Naive thymus-derived CD8-positive, alpha-beta T cell (primary cell): ENCODE measurements at regions not wholly inside any gene's neighbourhood (a gene's known extent, or its start where the extent isn't known, plus 50 kb on each side); places are given as distances from the start of the nearest gene placed in this dataset.

Source experiments
- ATAC-seq, 2 donors: fragments of 150-1000 bp; cut with Tn5 transposase in 1 of 2; sonication (Bioruptor Pico), chemical (Tn5 transposase) in 1 of 2; 1 replicate in 1 of 2; 2 replicates in 1 of 2; pipeline ENCODE4 v1.10.0; 2021; ENCODE audit warnings: mild to moderate bottlenecking in 2 of 2, moderate library complexity in 2 of 2
- POLR2A ChIA-PET: fragments of 350-600 bp; sonication (Branson Sonifier 250); formaldehyde crosslinking; loops from one replicate; lab custom pipeline; 2021; ENCODE audit warnings: antibody characterized with exemption; lab: Charles Lee
- DNase-seq, 10 donors: peaks; one replicate each; pipeline versions ENCODE4 v3.0.0 to v3.0.0-alpha.2; 2020 to 2022
- H3K27ac Mint-ChIP-seq, 10 donors: one replicate each; pipeline ENCODE4 v1.8.0; 2020 to 2022; ENCODE audit warnings: mild to moderate bottlenecking in 10 of 10, mixed read lengths in 10 of 10, moderate library complexity in 4 of 10, inconsistent platforms in 1 of 10
- H3K27me3 Mint-ChIP-seq, 5 donors: one replicate each; pipeline ENCODE4 v1.8.0; 2021 to 2022; ENCODE audit warnings: mixed read lengths in 5 of 5
- H3K36me3 Mint-ChIP-seq, 3 donors: one replicate each; pipeline ENCODE4 v1.8.0; 2020 to 2022; ENCODE audit warnings: mixed read lengths in 3 of 3, mild to moderate bottlenecking in 2 of 3, inconsistent platforms in 1 of 3
- H3K4me1 Mint-ChIP-seq, 4 donors: one replicate each; pipeline ENCODE4 v1.8.0; 2021 to 2022; ENCODE audit warnings: mixed read lengths in 4 of 4
- H3K4me3 Mint-ChIP-seq, 10 donors: one replicate each; pipeline ENCODE4 v1.8.0; 2020 to 2022; ENCODE audit warnings: mild to moderate bottlenecking in 10 of 10, mixed read lengths in 10 of 10, moderate library complexity in 6 of 10, inconsistent platforms in 1 of 10
- H3K9me3 Mint-ChIP-seq, 9 donors: one replicate each; pipeline ENCODE4 v1.8.0; 2020 to 2022; ENCODE audit warnings: mixed read lengths in 9 of 9, mild to moderate bottlenecking in 3 of 9, inconsistent platforms in 1 of 9, moderate library complexity in 1 of 9

- ATAC-seq (no peak), DNase-seq (no peak)
- H3K27ac Mint-ChIP-seq: no peak overlapping the region
- POLR2A ChIA-PET: no interaction called here
- H3K4me1 Mint-ChIP-seq: no peaks in the 10 kb centered on the region
- H3K9me3 Mint-ChIP-seq: peaks cover 0 to 29% (median 2%) of the 10 kb centered on the region in 9 donors
- H3K36me3 Mint-ChIP-seq: no peaks in the 10 kb centered on the region
- no peak overlapping the region for H3K4me3 Mint-ChIP-seq
- H3K27me3 Mint-ChIP-seq: no peaks in the 10 kb centered on the region
Measured at GRCh38 chr21:27636656-27637055, 669.8 kb upstream of the ADAMTS5 start.

DNA sequence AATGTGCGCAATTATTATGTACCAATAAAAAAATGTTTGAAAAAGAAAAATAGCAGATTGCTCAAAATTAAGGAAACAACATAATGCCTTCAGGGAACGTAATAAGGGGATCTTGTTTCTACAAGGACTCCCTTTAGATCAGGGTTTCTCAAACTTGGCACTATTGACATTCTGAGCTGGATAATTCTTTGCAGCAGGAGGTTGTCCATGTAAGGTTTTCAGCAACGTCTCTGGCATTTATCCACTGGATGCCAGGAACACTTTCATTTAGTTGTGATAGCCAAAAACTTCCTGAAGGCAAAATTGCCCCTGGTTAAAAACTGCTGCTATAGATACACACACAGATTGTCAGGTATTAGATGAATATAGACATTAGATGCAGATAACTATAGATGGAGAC is 666.7 kb upstream of the ADAMTS5 start:
- Mint-ChIP-seq H3K9me3 (peaks cover 0 to 29% (median 4%) of the 10 kb centered on the region in 9 donors), H3K36me3 (no peaks in the 10 kb centered on the region), H3K4me3 (no peak overlapping the region), H3K27me3 (no peaks in the 10 kb centered on the region), H3K27ac (no peak overlapping the region), H3K4me1 (no peaks in the 10 kb centered on the region)
- DNase-seq (no peak), ATAC-seq (no peak)
- POLR2A ChIA-PET: no interaction called here

- no peak overlapping the region for H3K4me3 Mint-ChIP-seq
- no peaks in the 10 kb centered on the region for H3K27me3 Mint-ChIP-seq
- no peak for ATAC-seq
- peaks cover 0 to 14% (median 1%) of the 10 kb centered on the region in 9 donors for H3K9me3 Mint-ChIP-seq
- H3K36me3 Mint-ChIP-seq: no peaks in the 10 kb centered on the region
- no peak overlapping the region for H3K27ac Mint-ChIP-seq
- no peak for DNase-seq
- POLR2A ChIA-PET: no interaction called here
- H3K4me1 Mint-ChIP-seq: no peaks in the 10 kb centered on the region
Measured at GRCh38 chr21:27631471-27631870, 664.6 kb upstream of the ADAMTS5 start.

- Mint-ChIP-seq H3K27ac (no peak overlapping the region), H3K27me3 (no peaks in the 10 kb centered on the region), H3K9me3 (peaks cover 2 to 24% (median 6%) of the 10 kb centered on the region in 9 donors), H3K36me3 (peaks cover 0 to 5% (median 0%) of the 10 kb centered on the region in 3 donors), H3K4me1 (no peaks in the 10 kb centered on the region), H3K4me3 (no peak overlapping the region)
- POLR2A ChIA-PET: no interaction called here
- no peak for DNase-seq
- no peak for ATAC-seq
Measured at GRCh38 chr21:27622631-27623030, 655.7 kb upstream of the ADAMTS5 start.

- Mint-ChIP-seq H3K4me1 (no peaks in the 10 kb centered on the region), H3K27ac (no peak overlapping the region)
- DNase-seq: no peak
Measured at GRCh38 chr21:27614231-27614630, 647.3 kb upstream of the ADAMTS5 start.

DNA sequence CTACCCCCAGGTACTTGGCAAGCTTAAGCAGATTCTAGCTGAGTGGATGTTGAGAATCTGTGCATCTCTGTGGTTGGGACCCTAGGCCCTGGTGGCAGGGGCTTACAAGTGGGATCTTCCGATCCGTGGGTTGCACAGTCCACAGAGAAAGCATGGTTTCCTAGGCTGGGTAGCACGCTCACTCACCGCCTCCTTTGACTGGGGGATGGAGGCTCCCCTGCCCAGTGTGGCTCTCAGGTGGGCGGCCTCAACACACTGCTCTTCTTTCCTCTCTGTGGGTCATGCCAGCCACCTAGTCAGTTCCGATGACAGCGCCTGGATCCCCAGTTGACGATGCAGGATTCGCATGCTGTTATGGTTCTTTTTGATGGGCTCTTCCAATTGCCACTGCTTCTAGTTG is 639.5 kb upstream of the ADAMTS5 start:
- ATAC-seq: no peak
- POLR2A ChIA-PET: no interaction called here
- DNase-seq: no peak
- peaks cover 0 to 3% (median 0%) of the 10 kb centered on the region in 3 donors for H3K36me3 Mint-ChIP-seq
- H3K4me1 Mint-ChIP-seq: no peaks in the 10 kb centered on the region
- no peak overlapping the region for H3K27ac Mint-ChIP-seq
- no peak overlapping the region for H3K4me3 Mint-ChIP-seq
- peaks cover 0 to 26% (median 6%) of the 10 kb centered on the region in 9 donors for H3K9me3 Mint-ChIP-seq
- no peaks in the 10 kb centered on the region for H3K27me3 Mint-ChIP-seq

More at GRCh38 chr21:27614231-27614630, 647.3 kb upstream of the ADAMTS5 start:
- no peak for ATAC-seq
- Mint-ChIP-seq H3K27me3 (no peaks in the 10 kb centered on the region), H3K9me3 (peaks cover 0 to 35% (median 7%) of the 10 kb centered on the region in 9 donors), H3K4me3 (no peak overlapping the region), H3K36me3 (peaks cover 0 to 5% (median 0%) of the 10 kb centered on the region in 3 donors)
- POLR2A ChIA-PET: no interaction called here

DNA sequence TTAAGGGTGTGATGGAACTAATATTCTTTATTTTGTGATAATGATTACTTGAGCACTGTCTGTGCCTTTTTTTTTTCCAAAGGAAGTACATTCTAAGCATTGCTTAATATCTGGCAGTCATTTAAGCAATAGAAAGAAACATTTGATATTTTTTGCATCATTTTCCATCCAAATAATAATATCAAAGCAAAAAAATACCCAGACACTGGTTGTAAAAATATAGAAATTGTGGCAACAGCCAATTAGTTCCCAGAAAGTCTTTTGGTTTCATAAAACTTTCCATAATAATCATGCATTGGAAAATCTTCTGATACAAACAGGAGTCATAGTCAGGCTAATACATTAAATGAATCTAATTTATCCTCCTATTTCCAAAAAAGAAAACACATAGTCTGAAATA is 629.3 kb upstream of the ADAMTS5 start:
- no peak for ATAC-seq
- H3K36me3 Mint-ChIP-seq: no peaks in the 10 kb centered on the region
- H3K9me3 Mint-ChIP-seq: peaks cover 0 to 23% (median 3%) of the 10 kb centered on the region in 9 donors
- no peak overlapping the region for H3K27ac Mint-ChIP-seq
- H3K27me3 Mint-ChIP-seq: no peaks in the 10 kb centered on the region
- no peaks in the 10 kb centered on the region for H3K4me1 Mint-ChIP-seq
- POLR2A ChIA-PET: no interaction called here
- no peak overlapping the region for H3K4me3 Mint-ChIP-seq
- no peak for DNase-seq

- peaks cover 0 to 22% (median 3%) of the 10 kb centered on the region in 9 donors for H3K9me3 Mint-ChIP-seq
- no peak for ATAC-seq
- H3K4me3 Mint-ChIP-seq: no peak overlapping the region
- no peak overlapping the region for H3K27ac Mint-ChIP-seq
- no peaks in the 10 kb centered on the region for H3K36me3 Mint-ChIP-seq
- H3K27me3 Mint-ChIP-seq: no peaks in the 10 kb centered on the region
- POLR2A ChIA-PET: no interaction called here
- no peak for DNase-seq
- no peaks in the 10 kb centered on the region for H3K4me1 Mint-ChIP-seq
Measured at GRCh38 chr21:27595716-27596115, 628.8 kb upstream of the ADAMTS5 start.

DNA sequence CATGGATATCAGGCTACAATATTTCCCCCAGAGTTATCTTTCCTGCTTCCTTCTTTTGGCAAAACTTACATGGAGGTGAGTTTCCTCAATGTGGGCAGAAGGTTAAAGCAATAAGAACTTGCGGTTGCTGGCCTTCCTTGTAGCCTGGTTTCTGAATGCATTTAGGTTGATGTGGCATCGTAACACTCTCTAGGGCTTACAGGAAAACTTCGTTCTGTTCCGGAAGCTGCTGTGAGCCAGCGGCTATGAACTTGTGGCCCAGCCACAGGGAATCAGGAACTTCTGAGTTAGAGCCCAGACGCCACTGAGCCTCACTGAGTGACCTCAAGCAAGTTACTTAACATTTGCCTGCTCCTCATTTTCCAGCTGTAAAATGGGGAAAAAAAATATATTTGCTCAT is 623.4 kb upstream of the ADAMTS5 start:
- H3K27ac Mint-ChIP-seq: no peak overlapping the region
- H3K4me1 Mint-ChIP-seq: no peaks in the 10 kb centered on the region
- POLR2A ChIA-PET: no interaction called here
- H3K27me3 Mint-ChIP-seq: no peaks in the 10 kb centered on the region
- no peaks in the 10 kb centered on the region for H3K36me3 Mint-ChIP-seq
- ATAC-seq (no peak), DNase-seq (no peak)
- peaks cover 0 to 6% (median 1%) of the 10 kb centered on the region in 9 donors for H3K9me3 Mint-ChIP-seq
- H3K4me3 Mint-ChIP-seq: no peak overlapping the region

DNA sequence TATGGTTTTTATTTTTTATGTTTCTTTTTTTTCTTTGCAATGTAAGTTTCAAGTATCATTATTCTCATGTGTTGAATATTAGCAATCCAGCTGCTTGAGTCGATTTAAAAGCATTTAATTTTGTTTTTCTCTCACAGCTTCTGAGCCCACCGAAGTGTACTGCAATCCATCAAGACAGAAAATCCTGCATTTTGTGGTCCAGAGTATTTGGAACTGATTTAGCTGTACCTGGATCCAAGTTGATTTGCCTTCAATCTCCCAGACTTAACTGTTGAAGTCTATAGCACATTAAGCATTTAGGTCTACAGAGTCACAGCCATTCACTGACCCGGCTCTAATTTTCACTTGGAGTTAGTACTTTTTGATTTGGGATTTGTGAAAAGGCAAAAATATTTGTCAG is 622.9 kb upstream of the ADAMTS5 start:
- no peaks in the 10 kb centered on the region for H3K36me3 Mint-ChIP-seq
- POLR2A ChIA-PET: no interaction called here
- H3K4me3 Mint-ChIP-seq: no peak overlapping the region
- DNase-seq (no peak), ATAC-seq (no peak)
- H3K4me1 Mint-ChIP-seq: no peaks in the 10 kb centered on the region
- H3K27ac Mint-ChIP-seq: no peak overlapping the region
- H3K9me3 Mint-ChIP-seq: peaks cover 0 to 6% (median 0%) of the 10 kb centered on the region in 9 donors
- H3K27me3 Mint-ChIP-seq: no peaks in the 10 kb centered on the region

GRCh38 chr21:27586986-27587385 is 620.1 kb upstream of the ADAMTS5 start:
- ATAC-seq: no peak
- Mint-ChIP-seq H3K27me3 (no peaks in the 10 kb centered on the region), H3K9me3 (peaks cover 0 to 4% (median 0%) of the 10 kb centered on the region in 9 donors), H3K4me1 (no peaks in the 10 kb centered on the region), H3K36me3 (no peaks in the 10 kb centered on the region), H3K4me3 (no peak overlapping the region), H3K27ac (no peak overlapping the region)
- POLR2A ChIA-PET: no interaction called here
- no peak for DNase-seq

GRCh38 chr21:27586326-27586725 is 619.4 kb upstream of the ADAMTS5 start:
- H3K4me1 Mint-ChIP-seq: no peaks in the 10 kb centered on the region
- no peak for ATAC-seq
- H3K4me3 Mint-ChIP-seq: no peak overlapping the region
- H3K36me3 Mint-ChIP-seq: no peaks in the 10 kb centered on the region
- H3K27me3 Mint-ChIP-seq: no peaks in the 10 kb centered on the region
- no peak overlapping the region for H3K27ac Mint-ChIP-seq
- H3K9me3 Mint-ChIP-seq: peaks cover 0 to 4% (median 0%) of the 10 kb centered on the region in 9 donors
- DNase-seq: no peak
- POLR2A ChIA-PET: no interaction called here

GRCh38 chr21:27584256-27584655 is 617.4 kb upstream of the ADAMTS5 start:
- H3K4me3 Mint-ChIP-seq: no peak overlapping the region
- no peak for ATAC-seq

GRCh38 chr21:27582948-27583430 is 616.1 kb upstream of the ADAMTS5 start:
- DNase-seq: no peak
- POLR2A ChIA-PET: no interaction called here
- no peaks in the 10 kb centered on the region for H3K36me3 Mint-ChIP-seq
- H3K27me3 Mint-ChIP-seq: no peaks in the 10 kb centered on the region
- no peak for ATAC-seq
- H3K27ac Mint-ChIP-seq: no peak overlapping the region
- H3K4me3 Mint-ChIP-seq: no peak overlapping the region
- peaks cover 0 to 12% (median 0%) of the 10 kb centered on the region in 9 donors for H3K9me3 Mint-ChIP-seq
- H3K4me1 Mint-ChIP-seq: no peaks in the 10 kb centered on the region

More at GRCh38 chr21:27584256-27584655, 617.4 kb upstream of the ADAMTS5 start:
- no peak for DNase-seq
- no peaks in the 10 kb centered on the region for H3K36me3 Mint-ChIP-seq
- POLR2A ChIA-PET: no interaction called here
- no peak overlapping the region for H3K27ac Mint-ChIP-seq
- H3K9me3 Mint-ChIP-seq: peaks cover 0 to 7% (median 0%) of the 10 kb centered on the region in 9 donors
- H3K4me1 Mint-ChIP-seq: no peaks in the 10 kb centered on the region
- H3K27me3 Mint-ChIP-seq: no peaks in the 10 kb centered on the region
